Left kidney (tissue), 1 donor: ENCODE measurements at regions not wholly inside any gene's neighbourhood (a gene's known extent, or its start where the extent isn't known, plus 50 kb on each side); places are given as distances from the start of the nearest gene placed in this dataset.

Experiments
- DNase-seq: peaks from one replicate; pipeline ENCODE4 v3.0.0-alpha.2; 2013

DNA sequence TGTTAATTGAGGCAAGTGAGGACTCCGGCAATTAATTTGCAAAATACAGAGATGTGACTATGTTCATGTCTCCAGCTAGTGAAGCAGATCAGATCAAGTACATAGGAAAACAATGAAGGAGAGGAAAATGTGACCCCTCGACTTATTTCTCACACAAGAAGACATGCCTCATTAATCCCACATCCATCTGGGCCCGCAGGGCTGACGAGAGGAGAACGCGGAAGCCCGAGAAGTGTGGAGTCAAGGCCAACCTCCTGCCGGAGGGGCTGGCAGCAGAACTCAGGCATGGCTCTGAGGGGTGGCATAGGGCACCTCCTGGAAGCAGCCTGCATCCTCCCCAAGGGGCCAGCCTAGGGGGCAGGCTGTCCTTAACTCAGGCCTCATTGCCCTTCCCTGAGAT, 54.4 kb downstream of the ZNF503 start:
- peak; percentile 80 for DNase-seq

DNA sequence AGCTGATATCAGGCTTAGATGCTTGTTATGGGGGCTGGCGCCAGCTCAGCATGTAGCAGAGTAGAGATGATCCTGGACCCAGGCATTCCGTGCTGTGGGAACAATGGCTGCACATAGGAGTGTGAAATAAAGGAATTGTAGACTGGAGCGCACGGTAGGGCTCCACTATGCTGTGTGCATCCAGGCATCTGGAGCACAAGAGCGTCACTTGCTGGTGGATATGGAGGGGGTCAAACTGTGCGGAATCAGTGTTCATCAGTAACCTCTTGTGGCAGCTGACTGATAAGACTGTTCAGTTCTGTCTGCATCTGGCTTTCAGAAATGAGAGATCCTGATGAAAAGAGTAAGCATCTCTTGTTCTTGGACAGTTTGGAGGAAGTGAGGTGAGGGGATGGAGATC, 55.8 kb downstream of the ZNF503 start:
- no peak for DNase-seq

DNA sequence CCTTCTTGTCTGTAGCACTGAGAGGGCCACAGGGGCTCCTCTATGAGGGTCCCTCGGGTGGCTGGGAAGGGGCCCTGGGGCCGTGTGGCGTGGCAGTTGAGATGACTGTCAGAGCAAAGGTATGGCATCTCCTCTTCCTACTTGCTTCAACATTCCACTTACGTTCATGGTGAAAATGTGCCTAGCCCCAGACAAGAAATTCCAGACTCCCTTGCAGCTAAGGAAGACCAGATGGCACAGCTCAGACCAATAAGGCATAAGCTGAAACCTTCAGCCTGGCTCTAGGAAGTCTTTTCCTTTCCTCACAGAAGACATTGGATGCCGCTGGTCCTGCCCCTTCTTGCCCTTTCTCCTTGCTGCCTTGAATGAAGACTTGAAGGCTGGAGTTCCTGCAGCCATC, 57.4 kb downstream of the ZNF503 start:
- DNase-seq, result no peak

DNA sequence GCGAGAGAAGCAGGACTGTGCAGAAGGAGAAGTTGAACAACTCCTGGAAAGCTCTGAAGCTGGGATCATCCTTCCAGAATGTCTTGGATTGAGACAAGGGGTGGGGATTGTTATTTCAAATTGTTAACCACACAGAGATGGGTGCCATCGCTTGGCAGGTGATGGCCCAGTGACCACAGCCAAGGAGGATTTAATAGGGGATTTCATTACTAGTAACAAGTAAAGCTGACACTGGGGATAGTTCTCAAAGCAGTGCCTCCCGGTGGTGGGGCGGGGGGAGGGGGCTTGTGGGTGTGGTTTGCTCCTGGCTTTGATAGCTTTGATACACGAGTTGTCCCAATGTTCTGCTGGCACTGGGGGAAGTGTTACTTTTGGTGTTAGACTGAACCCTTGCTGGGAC, 59.2 kb downstream of the ZNF503 start:
- DNase-seq, result no peak

DNA sequence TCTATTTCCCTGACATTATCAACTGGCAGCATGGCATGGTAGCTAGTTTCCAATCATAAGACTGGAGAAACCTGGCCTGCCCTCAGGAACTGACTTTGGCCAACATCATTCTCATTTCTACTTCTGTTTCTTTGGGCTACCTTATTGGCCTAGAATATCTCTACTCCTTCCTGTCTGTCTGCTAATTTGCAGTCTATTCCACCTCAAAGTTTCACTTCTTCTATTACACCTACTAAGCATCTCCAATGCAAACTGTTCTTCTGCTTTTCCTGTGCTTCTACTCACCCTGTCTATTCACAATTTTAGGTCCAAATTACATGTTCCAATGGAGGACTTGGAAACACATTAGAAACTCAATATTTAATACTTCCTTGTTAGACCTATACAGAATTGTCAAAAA, 65.6 kb downstream of the ZNF503 start:
- DNase-seq, result no peak

DNA sequence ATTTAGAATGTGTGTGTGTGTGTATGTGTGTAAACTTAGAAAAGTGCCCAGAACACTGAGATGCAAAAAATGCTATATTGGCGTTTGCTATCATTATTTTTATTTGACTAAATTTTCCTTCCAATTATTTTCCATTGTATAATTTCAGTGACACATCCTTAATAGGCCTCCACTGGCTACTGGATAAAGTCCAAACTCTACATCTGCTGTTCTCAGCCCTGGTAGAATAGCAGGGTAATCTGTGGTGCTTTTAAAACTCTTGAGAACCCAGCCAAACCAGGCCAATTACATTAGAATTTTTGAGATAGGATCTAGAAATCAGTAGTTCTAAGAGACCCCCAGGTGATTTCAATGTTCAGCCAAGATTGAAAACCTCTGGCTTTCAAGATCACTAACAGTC, 66.4 kb downstream of the ZNF503 start:
- no peak for DNase-seq

DNA sequence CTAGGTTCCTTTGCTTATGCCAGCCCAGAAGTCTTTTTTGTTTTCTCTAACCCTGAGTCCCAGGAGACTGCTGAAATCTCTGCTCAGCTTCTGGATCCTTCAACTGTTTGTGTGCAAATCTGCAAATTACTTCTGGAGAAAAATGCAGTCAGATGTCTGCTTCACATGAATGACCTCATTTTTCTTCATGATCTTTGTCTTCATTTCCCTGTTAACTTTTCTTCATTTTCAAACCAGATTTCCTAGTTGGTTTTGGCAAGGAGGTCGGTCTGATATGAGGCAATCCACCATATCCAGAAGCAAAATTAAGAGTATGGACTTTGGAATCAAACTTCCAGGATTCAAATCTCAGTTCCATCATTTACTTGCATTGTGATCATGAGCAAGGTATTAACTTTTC, 66.8 kb downstream of the ZNF503 start:
- DNase-seq, result no peak

DNA sequence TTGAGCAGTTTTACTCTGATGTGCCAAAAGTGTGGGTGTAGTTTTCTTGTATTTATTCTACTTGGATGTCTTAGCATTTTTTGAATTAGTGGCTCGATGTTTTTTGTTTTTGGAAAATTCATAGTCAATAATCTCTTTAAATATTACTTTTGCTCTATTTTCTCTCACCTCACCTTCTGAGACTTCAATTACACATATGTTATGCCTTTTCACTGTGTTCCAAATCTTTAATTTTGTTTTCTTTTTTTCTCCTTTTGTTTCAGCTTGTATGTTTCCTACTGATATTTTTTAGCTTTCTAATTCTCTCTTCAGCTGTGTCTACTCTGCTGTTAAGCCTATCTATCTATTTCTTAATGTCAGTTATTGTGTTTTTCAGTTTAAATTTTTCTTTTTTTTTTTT, 69.5 kb downstream of the ZNF503 start:
- no peak for DNase-seq

DNA sequence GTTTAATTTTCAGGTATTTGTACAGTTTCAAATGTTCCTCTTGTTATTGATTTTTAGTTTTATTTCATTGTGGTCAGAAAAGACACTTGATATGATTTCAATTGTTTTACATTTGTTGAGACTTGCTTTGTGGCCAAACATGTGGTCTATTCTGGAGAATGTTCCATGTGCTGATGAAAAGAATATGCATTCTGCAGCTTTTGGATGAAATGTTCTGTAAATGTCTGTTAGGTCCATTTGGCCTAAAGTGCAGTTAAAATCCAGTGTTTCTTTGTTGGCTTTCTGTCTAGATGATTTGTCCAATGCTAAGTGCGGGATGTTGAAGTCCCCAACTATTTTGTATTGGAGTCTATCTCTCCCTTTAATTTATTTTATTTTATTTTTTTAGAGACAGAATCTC, 70.5 kb downstream of the ZNF503 start:
- DNase-seq, result no peak

DNA sequence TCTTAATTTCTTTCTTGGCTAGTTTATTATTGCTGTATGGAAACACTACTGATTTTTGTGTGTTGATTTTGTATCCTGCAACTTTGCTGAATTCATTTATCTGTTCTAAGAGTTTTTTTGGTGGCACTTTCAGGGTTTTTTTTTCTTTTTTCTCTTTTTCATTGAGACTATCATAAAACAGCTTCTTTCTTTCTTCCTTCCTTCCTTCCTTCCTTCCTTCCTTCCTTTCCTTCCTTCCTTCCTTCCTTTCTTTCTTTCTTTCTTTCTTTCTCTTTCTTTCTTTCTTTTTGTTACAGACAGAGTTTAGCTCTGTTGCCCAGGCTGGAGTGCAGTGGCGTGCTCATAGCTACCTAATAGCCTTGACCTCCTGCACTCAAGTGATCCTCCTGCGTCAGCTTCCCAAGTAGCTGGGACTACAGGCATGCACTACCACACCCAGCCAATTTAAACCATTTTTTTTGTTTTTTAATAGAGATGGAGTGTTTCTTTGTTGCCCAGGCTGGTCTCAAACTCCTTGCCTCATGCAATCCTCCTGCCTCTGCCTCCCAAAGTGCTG, 72.3 kb downstream of the ZNF503 start:
- DNase-seq, result no peak

DNA sequence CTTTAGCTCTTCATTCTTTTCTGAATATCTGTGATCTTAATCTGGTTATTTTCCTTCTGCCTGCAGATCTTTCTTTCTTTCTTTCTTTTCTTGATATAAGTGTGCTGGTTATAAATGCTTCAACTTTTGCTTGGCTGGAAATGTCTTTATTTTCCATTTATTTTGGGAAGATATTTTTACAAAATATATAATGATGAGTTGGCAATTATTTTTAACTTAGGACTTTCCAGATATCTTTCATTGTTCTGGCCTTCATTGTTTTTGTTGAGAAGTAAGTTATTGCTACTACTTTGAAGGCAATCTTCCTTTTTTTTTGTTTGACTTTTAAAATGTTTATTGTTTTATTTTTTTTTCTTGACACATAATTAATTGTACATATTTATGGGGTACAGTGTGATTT, 75.3 kb downstream of the ZNF503 start:
- no peak for DNase-seq

DNA sequence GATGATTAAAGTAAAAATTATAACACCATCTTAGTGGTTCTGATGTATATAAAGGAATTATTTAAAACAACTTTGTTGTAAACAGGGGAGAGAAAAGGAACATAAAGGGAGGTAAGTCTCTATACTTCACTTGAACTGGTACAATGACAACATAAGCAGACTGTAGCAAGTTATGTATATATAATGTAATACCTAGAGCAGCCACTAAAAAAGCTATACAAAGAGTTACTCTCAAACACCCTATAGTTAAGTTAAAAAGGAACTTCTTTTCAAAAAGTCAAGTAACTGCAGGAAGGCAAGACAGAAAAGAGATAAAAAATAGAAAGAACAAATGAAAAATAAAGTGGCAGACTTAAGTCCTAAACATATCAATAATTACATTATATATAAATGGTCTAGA, 82.3 kb downstream of the ZNF503 start:
- no peak for DNase-seq

DNA sequence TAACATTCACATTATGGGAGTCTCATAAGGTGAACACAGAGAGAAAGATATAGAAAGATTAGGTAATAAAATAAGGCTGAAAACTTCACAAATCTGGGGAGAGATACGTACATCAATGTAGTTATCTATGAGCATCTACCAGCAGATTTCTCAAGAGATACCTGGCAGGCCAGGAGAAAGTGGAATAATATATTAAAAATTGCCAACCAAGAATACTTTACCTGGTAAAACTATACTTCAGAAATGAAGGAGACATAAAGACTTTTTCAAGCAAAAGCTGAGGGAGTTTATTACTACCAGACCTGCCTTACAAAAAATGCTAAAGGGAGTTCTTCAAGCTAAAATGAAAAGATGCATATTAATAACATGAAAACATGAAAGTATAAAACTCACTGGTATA, 78.8 kb upstream of the COMTD1 start:
- no peak for DNase-seq

DNA sequence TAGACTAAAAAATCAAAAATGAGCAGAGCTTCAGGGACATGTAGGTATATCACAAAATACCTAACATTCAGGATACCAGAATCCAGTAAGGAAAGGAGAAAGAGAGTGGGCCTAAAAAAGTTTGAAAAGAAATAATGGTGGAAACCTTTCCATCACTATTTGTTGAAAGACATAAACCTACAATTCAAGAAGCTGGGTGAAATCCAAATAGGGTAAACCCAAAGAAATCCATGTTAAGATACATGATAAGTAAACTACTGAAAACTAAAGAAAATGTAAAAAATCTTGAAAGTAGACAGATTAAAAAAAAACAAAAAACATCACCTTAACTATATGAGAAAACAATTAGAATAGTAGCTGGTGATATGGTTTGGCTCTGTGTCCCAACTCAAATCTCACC, 76.7 kb upstream of the COMTD1 start:
- DNase-seq, result no peak

DNA sequence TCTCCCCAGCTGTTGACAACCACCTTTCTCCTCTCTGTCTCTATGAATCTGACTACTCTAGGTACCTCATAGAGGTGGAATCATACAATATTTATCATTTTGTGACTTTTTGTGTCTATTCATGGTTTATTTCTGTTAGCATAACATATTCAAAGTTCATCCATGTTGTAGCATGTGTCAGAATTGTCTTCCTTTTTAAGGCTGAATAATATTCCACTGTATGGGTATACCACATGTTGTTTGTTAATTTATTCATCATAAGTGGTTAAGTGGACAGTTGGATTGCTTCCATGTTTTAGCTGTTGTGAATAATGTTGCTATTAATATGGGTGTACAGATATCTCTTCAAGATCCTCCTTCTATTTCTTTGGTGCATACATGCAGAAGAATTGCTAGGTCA, 69.9 kb upstream of the COMTD1 start:
- no peak for DNase-seq

DNA sequence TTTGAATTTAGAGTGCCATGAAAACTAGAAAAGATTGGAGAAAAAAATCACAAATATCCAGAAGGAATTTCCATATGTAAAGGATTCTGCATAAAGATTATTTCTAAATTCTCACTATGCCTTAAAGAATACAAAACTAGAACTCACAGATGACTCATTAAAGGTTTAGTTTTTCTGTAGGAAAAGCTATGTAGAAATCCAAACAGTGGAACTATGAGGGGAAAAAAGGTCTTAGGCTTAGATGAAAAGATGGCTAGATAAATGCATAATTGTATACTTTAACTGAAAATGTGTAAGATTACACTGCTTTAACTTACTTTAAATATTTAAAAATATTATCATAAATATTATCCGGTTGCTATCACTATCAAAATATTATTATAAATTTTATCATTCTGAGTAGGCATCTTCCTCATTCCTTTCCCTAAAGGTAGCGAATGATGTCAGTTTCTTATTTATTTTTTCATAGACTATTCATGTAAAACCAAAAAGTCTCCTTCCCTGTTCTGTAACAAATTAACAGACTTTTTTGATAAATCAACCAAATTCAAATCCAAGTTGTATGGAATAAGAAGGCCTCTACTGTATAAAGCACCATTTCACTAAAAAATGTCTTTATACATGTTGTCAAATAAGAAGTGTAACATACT, 69.1 kb upstream of the COMTD1 start:
- no peak for DNase-seq

DNA sequence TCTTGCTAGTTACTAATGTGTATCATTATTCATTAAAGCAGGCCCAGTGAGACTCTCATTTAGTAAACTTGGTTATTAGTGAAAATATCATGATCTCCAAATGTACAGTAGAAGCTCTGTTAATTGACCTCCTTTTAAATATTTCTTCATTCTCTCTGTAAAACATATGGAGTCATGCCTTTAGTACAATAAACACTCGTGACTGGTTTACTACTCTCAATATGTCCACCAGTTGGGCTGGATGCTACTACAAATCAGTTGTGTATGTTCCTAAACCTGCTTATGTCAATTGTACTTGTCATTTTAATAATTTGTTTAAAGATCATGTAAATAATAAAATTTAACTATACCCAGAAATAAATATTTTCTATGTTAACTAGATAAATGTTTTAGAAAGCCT, 68.6 kb upstream of the COMTD1 start:
- DNase-seq, result no peak

DNA sequence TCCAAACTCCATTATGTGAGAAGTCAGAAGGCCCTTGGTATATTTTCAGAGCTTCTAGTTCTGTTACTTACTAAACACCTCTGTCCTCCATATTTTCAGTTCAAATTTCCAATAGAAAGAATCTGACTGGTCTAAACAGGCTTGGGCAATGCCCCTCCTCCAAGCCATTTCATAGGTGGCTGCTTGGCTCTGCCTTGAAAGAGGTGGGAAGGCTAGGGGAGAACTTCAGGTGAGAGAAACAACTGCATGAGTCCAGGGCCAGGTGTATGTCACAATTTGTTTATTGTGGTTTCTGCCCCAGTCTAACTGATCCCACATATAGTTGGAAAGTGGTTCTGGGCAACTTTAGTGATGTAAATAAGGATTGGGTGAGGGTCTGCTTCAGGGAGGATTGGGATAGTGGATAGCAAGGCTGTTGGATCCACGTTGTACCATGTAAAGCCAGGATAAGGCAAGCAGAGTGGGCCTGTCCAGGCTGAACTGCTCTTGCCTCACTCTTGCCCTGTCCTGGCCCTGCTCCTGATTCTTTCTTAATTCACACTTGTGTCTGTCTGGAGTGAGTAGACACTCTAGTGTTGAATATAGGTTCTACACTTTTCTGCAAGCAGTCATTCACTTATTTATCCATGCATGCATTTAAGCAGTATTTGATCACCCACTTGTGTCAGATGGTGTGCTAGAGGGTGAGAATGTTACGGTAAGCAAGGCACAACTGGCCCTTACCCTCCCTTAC, 67.5 kb upstream of the COMTD1 start:
- DNase-seq, result no peak

DNA sequence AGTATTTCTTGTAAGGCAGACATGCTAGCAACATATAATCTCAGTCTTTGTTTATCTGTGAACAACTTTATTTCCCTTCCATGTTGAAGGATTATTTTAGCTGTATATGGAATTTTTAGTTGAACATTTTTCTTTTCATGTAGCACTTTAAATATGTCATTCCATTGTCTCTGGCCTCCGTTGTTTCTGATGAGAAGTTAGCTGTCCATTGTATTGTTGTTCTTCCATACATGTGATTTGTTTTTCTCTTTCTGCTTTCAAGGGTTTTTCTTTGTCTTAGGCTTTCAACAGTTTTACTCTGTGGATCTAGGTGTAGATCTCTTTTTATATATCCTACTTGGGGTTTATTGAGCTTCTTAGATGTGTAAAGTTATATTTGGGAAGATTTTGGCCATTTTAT, 66.3 kb upstream of the COMTD1 start:
- DNase-seq, result no peak

DNA sequence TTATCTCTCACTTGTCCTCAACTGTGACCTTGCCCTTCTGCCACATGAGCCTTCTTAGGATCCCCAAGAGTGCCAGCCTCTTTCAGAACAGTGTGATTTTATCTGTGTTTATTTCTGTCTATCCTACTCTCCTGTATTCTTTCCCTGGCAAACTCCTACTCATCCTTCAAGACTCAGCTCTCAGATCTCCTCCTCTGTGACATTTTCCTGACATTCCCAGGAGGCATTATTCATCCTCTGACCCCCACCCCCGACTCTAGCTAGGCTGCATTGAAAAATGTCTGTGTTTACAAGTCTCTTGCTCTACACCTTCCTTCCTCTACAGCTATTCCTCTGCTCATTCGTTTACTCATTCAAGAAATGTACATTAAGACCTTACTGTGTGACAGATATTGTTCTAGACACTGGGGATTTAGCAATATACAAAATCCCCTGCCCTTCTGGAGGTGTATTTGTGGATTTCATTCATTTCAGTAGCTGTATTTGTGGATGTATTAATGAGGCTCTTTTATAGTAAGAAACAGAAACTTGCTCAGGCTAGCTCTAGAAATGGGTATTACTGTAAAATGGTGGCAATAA, 61.4 kb upstream of the COMTD1 start:
- DNase-seq, result no peak

DNA sequence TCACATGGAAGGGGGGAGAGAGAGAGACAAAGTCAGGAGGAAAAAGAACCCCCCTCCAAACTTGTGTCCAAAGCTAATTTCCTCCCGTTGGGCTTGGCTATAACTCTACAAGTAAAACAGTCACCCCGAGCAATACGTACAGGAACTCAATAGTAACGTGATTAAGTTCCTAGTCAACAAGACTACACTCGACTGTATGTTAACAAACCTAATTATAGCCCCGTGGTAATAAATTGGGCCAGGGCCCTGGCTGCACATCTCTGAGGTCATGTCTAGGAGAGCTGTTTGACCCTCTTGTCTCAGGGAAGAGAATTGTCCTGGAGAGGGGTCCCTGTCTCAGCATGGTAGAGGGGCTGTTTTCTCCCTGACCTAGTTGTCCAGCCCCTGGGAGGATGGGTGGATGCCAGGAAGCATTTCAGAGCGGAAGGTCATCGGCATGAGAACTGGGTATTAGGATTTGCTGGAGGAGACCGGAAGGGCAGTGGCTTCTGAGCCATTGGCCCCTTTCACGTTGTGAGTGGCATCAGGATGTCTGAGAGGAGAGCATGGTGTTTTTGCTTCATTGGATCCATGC, 60.2 kb upstream of the COMTD1 start:
- peak; percentile 24 for DNase-seq

DNA sequence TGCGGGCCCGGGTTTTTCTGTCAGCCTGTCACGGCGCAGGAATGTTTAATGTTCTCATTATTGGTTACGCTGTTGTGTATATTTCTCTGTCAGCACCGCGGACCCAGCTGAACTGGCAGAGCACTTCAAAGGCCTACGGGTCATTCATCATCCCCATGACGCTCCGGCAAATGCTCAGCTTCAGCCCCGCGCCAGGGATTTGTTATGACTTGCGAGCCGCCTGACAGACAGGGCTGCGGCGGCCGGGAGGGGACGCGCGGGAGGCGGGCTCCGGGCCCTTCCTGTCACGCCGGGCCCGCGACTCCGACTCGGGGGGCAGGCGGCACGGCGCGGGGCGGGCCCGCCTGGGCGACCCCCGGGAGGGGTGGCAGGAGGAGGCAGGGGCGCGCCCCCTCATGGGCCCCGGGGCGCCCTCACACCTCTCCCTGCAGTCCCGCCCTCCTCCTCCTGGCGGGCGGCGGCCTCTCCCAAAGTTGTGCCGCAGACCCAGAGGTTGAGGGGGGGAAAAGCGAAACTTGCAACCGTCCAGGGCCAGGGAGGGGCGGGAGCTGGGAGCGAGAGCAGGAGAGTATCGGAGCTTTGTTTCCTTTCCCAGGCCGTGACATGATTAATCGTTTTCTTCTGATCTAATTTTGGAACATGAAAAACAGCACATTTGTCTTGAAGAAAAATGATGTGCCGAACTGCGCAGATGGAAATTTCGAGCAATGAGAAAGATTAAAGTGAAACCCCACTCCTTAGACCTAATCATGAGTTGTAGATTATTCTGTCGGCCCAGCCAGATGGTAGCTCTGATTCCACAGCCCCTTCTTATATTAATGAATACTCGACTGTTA, 59.3 kb upstream of the COMTD1 start:
- DNase-seq, result peak; percentile 91
